Esophagus squamous epithelium (tissue), 4 donors: ENCODE measurements at regions not wholly inside any gene's neighbourhood (a gene's known extent, or its start where the extent isn't known, plus 50 kb on each side); places are given as distances from the start of the nearest gene placed in this dataset.
A peak's percentile ranks its signal among the peaks of the same experiment; 100 is the strongest.

Experiments
- CTCF ChIP-seq, 6 experiments: fragments of 450-650 bp in 4 of 6; fragments of 200-600 bp in 2 of 6; sonication (generic) in 2 of 6; IDR thresholded peaks; one replicate each; pipeline ENCODE4 v1.5.1; 2016 to 2019; ENCODE audit warnings: antibody characterized with exemption in 6 of 6, mild to moderate bottlenecking in 4 of 6, moderate library complexity in 4 of 6
- POLR2A ChIP-seq, 4 donors: fragments of 450-650 bp; IDR thresholded peaks; one replicate each; pipeline ENCODE4 v1.6.1; 2017; ENCODE audit warnings: antibody characterized with exemption in 4 of 4, mild to moderate bottlenecking in 4 of 4, moderate library complexity in 3 of 4

DNA sequence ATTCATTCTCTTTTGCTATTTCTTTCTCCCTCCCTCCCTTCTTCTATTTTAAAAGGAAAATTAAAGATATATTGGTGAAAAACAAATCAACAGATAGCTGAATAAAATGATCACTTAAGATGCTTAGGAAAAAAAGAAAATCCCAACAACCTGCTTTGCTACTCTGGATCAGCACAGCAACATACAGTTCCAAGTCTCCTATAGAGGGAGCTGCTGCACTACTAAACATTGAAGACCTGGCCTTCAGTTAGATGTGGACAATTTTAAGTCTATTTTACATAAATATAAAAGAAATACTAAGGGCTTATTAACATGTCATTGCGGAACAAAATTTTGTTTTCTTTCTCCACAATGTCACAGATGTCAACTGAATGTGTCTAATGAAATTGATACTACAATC is 226.4 kb downstream of the MAGEB5 start:
- TF ChIP-seq CTCF (IDR thresholded peaks at IDR 0.05) (peak in 1 of 6 experiments; percentile 7), POLR2A (IDR thresholded peaks at IDR 0.05) (no peak)
